ENCODE measurements at regions not wholly inside any gene's neighbourhood (a gene's known extent, or its start where the extent isn't known, plus 50 kb on each side); places are given as distances from the start of the nearest gene placed in this dataset.
"Not testable (repeated sequence)": the region's sequence is repeated elsewhere in the genome, so short reads cannot be mapped to it uniquely, and the experiment has no call there.

DNA sequence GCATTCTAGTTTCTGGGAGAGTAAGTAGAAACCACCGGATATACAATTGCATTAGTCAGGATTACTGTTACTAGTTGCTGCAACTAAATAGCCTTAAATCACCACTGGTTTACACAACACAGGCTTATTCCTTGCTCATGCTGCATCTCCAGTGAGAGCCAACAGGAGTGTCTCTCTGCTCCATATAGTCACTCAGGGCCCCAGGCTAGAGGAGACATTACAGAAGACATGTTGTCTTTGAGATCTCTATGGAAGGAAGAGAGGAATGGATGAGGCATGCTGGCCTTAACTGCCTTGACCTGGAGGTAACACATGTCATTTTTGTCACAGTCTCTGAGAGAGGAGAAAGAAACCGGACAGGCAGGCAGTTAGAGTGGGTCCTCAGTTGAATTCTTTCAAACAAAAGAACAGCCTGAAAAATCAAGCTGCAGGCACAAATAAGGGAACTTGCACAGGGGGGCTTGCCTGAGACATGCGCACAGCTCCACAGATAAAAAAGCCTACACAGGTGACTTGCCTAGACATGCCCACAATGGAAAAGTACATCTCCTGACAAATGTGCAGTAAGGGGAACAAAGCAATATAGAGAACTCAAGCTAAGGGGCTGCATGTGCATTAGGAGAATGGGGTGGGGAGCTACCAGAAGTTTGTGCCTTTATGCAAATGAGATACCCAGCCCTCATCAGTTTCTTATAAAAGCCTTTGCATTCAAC lies 348.0 kb downstream of the TYW1 start:
- peaks cover 56% of the 10 kb centered on the region for H3K36me3 Mint-ChIP-seq
- no peaks in the 10 kb centered on the region for H3K27me3 Mint-ChIP-seq
- H3K4me3 Mint-ChIP-seq, result no peak overlapping the region
- no peaks in the 10 kb centered on the region for H3K4me1 Mint-ChIP-seq
- no peak overlapping the region for H3K27ac Mint-ChIP-seq
- ATAC-seq, result no peak
- H3K9me3 Mint-ChIP-seq, result no peaks in the 10 kb centered on the region

DNA sequence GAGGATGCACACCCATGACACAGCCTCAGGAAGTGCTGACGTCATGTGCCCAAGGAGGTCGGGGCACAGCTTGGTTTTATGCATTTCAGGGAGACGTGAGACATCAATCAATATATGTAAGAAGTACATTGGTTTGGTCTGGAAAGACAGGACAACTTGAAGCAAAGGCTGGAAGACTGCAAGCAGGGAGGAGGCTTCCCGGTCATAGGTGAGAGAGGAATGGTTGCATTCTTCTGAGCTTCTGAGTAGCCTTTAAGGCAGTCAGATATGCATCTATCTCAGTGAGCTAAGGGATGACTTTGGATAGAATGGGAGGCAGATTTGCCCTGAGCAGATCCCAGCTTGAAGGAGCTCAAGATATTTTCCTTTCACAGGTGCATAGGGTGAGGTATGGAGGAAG lies 349.5 kb downstream of the TYW1 start:
- H3K27ac Mint-ChIP-seq, result no peak overlapping the region
- H3K9me3 Mint-ChIP-seq, result no peaks in the 10 kb centered on the region
- no peaks in the 10 kb centered on the region for H3K4me1 Mint-ChIP-seq
- ATAC-seq, result no peak
- H3K36me3 Mint-ChIP-seq, result peaks cover 55% of the 10 kb centered on the region
- no peak overlapping the region for H3K4me3 Mint-ChIP-seq
- H3K27me3 Mint-ChIP-seq, result no peaks in the 10 kb centered on the region

DNA sequence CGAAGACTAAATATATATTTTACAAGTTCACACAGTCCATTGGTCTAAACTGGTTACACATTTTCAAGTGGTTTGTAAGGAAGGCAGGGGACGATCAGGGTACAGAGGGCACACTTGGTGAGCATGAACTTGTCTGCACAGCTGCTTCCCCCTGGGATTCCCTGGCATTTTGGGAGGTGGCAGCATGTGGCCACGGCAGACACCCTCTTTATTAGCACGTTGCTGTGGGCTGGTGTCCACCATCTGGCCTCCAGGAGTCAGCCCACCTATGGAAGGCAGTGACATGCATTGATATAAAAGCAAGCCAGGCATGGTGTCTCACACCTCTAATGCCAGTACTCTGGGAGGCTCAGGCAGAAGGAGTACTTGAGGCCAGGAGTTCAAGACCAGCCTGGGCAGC lies 350.2 kb downstream of the TYW1 start:
- no peak overlapping the region for H3K27ac Mint-ChIP-seq

DNA sequence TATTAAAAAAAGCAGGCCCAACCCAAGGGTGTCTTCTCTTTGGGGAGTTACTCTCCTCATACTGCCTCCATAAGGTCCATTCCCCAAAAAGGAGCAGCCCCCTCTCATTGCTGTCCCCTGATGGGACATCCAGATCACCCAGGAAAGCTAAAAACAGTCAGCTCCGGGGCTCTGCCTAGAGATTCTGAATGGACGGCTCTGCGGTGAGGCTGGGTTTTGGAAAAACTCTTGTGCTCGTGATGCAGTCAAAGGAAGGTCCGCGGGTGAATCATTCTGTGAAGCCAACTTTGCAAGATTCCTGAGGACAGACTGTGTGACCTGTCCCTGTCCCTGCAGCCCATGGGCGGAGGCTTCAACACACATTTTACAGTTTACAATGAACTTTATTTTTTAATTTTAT lies 351.5 kb downstream of the TYW1 start:
- peaks cover 41% of the 10 kb centered on the region for H3K36me3 Mint-ChIP-seq
- no peaks in the 10 kb centered on the region for H3K9me3 Mint-ChIP-seq
- no peak overlapping the region for H3K27ac Mint-ChIP-seq
- H3K27me3 Mint-ChIP-seq, result no peaks in the 10 kb centered on the region
- H3K4me1 Mint-ChIP-seq, result no peaks in the 10 kb centered on the region
- ATAC-seq, result no peak
- H3K4me3 Mint-ChIP-seq, result no peak overlapping the region

More for the DNA sequence above, 350.2 kb downstream of the TYW1 start:
- no peaks in the 10 kb centered on the region for H3K9me3 Mint-ChIP-seq
- no peaks in the 10 kb centered on the region for H3K4me1 Mint-ChIP-seq
- ATAC-seq, result no peak
- no peaks in the 10 kb centered on the region for H3K27me3 Mint-ChIP-seq
- H3K4me3 Mint-ChIP-seq, result no peak overlapping the region
- H3K36me3 Mint-ChIP-seq, result peaks cover 52% of the 10 kb centered on the region

DNA sequence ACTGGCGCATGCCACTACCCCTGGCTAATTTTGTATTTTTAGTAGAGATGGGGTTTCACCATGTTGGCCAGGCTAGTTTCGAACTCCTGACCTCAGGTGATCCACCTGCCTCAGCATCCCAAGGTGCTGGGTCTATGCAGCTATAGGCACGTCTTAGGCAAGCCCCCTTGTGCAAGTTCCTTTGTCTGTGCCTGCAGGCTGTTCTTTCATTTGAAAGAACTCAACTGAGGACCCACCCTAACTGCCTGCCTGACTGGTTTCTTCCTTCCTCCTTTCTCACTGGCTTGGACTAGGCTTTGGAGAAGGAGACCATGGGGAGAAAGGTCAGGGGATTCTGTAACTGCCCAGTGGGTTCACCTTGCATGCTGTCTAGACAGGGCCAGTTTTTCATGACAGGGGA lies 361.0 kb downstream of the TYW1 start:
- ATAC-seq, H3K27me3 Mint-ChIP-seq, H3K4me1 Mint-ChIP-seq, H3K27ac Mint-ChIP-seq, H3K9me3 Mint-ChIP-seq, H3K4me3 Mint-ChIP-seq: not testable (repeated sequence)
- peaks cover 21% of the 10 kb centered on the region for H3K36me3 Mint-ChIP-seq

DNA sequence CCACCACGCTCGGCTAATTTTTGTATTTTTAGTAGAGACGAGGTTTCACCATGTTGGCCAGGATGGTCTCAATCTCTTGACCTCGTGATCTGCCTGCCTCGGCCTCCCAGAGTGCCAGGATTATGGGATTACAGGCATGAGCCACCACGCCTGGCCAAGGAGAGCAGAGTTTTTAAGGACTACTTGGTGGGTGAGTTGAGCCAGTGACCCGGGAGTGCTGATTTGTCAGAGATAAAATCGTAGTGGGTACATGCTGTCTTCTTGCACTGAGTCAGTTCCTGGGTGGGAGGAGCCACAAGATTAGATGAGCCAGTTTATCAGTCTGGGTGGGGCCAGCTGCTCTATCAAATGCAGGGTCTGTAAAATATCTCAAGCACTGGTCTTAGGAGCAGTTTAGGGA lies 361.7 kb downstream of the TYW1 start:
- H3K4me3 Mint-ChIP-seq, H3K4me1 Mint-ChIP-seq, H3K9me3 Mint-ChIP-seq, H3K27me3 Mint-ChIP-seq, ATAC-seq, H3K27ac Mint-ChIP-seq: not testable (repeated sequence)
- peaks cover 27% of the 10 kb centered on the region for H3K36me3 Mint-ChIP-seq

DNA sequence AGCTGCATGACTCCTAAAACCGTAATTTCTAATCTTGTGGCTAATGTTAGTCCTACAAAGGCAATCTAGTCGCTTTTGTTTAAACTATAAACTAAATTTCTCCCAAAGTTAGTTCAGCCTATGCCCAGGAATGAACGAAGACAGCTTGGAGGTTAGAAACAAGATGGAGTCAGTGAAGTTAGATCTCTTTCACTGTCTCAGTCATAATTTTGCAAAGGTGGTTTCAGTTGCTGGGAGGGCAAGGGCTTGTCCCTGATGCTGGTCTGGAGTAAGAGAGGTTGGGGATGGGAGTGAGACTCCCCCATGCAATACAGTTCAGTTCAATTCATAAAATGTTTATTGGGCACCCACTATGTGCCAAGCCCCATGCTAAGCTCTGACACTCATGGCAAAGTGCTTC lies 362.1 kb downstream of the TYW1 start:
- H3K9me3 Mint-ChIP-seq, ATAC-seq, H3K27me3 Mint-ChIP-seq, H3K4me3 Mint-ChIP-seq, H3K27ac Mint-ChIP-seq, H3K4me1 Mint-ChIP-seq: not testable (repeated sequence)
- peaks cover 31% of the 10 kb centered on the region for H3K36me3 Mint-ChIP-seq

DNA sequence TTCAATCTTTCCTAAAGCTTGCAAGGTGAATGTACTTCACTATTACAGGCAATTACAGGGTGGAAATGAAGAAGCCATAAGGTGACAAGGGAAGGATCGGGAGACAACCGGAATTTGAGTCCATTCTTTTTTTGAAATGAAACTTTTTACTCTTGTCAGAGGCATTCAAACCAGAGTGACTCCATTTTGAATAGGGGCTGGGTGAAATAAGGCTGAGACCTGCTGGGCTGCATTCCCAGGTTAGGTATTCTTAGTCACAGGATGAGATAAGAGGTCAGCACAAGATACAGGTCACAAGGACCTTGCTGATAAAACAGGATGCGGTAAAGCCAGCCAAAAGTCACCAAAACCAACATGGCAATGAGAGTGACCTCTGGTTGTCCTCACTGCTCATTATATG lies 363.3 kb downstream of the TYW1 start:
- Mint-ChIP-seq H3K4me3 (no peak overlapping the region), H3K27me3 (no peaks in the 10 kb centered on the region), H3K36me3 (peaks cover 33% of the 10 kb centered on the region), H3K9me3 (peaks cover 5% of the 10 kb centered on the region), H3K4me1 (no peaks in the 10 kb centered on the region), H3K27ac (no peak overlapping the region)
- no peak for ATAC-seq

DNA sequence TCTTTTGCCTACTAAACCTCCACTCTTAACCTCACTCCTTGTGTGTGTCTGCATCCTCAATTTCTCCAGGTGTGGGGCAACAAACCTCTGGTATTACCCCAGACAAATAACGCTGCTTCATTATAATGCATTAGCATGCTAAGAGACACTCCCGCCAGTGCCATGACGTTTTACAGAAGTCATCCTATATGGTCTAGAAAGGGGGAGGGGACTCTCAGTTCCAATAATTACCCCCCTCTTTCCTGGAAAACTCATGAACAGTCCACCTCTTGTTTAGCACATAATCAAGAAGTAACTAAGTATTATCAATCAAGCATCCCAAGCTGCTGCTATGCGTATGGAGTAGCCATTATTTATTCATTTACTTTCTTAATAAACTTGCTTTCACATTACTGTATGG lies 364.5 kb downstream of the TYW1 start:
- no peak overlapping the region for H3K27ac Mint-ChIP-seq
- no peak for ATAC-seq
- no peak overlapping the region for H3K4me3 Mint-ChIP-seq
- peaks cover 5% of the 10 kb centered on the region for H3K9me3 Mint-ChIP-seq
- H3K36me3 Mint-ChIP-seq, result peaks cover 28% of the 10 kb centered on the region
- no peaks in the 10 kb centered on the region for H3K27me3 Mint-ChIP-seq
- no peaks in the 10 kb centered on the region for H3K4me1 Mint-ChIP-seq

DNA sequence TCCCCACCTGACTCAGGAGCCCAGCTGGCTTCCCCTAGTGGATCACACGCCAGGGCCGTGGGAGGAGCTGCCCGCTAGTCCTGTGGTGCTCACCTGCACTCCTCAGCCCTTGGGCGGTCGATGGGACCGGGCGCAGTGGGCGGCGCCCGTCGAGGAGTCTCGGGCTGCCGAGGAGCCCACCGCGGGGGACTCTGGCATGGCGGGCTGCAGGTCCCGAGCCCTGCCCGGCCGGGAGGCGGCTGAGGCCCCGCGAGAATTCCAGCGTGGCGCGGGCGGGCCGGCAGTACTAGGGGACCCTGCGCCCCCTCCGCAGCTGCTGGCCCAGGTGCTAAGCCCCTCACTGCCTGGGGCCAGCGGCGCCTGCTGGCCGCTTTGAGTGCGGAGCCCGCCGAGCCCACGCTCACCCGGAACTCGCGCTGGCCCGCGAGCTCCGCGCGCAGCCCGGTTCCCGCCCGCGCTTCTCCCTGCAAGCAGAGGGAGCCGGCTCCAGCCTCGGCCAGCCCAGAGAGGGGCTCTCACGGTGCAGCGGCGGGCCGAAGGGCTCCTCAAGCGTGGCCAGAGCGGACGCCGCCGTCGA lies 367.9 kb downstream of the TYW1 start:
- Mint-ChIP-seq H3K4me3 (no peak overlapping the region), H3K9me3 (peaks cover 6% of the 10 kb centered on the region), H3K4me1 (no peaks in the 10 kb centered on the region), H3K27me3 (peaks cover 8% of the 10 kb centered on the region), H3K27ac (no peak overlapping the region), H3K36me3 (peaks cover 11% of the 10 kb centered on the region)
- no peak for ATAC-seq

DNA sequence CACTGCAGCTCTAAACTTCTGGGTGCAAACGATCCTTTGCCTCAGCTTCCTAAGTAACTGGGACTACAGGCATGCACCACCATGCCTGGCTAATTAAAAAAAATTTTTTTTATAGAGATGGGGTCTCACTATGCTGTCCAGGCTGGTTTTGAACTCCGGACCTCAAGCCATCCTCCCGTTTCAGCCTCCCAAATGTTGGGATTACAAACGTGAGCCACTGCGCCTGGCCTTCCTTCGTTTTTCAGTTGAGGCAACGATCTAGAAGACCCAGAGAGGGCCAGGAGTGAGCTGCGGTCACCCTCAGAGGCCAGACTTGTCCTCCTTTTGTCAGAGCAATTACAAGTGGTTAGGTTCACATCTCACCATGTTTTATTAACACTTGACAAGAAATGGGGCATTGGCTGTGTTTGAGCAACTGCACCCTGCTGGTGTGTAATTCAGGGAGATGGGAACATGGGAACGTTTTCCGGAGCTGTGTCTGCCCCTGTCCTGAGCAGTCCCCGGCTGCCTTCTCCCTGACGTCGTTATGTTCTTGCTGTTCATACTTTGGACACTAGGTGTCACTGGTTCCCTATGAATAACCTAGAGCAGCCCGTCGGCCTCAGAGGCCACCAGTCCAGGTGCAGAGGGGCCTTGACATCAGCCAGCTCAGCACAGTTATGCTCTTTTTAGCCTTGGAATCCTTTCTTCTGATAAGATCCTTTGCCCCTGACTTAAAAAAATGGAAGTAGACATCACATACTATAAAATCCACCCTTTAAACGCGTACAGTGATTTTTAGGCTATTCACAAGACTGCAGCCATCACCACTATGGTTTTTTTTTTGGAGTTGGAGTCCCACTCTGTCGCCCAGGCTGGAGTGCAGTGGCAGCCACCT lies 375.0 kb downstream of the TYW1 start:
- H3K27ac Mint-ChIP-seq, result no peak overlapping the region
- no peak overlapping the region for H3K4me3 Mint-ChIP-seq
- peaks cover 12% of the 10 kb centered on the region for H3K9me3 Mint-ChIP-seq
- H3K36me3 Mint-ChIP-seq, result peaks cover 6% of the 10 kb centered on the region
- no peaks in the 10 kb centered on the region for H3K4me1 Mint-ChIP-seq
- peaks cover 34% of the 10 kb centered on the region for H3K27me3 Mint-ChIP-seq
- ATAC-seq, result peak; percentile 81

DNA sequence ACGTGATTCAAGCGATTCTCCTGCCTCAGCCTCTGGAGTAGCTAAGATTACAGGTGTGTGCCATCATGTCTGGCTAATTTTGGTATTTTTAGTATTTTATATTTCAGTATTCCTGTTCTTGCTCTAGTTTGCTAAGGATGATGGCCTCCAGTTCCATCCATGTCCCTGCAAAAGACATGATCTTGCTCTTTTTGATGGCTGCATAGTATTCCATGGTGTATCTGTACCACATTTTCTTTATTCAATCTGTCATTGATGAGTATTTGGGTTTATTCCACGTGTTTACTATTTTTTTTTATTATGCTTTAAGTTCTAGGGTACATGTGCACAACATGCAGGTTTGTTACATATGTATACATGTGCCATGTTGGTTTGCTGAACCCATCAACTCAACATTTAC lies 376.8 kb downstream of the TYW1 start:
- H3K4me1 Mint-ChIP-seq, ATAC-seq, H3K4me3 Mint-ChIP-seq, H3K9me3 Mint-ChIP-seq, H3K36me3 Mint-ChIP-seq, H3K27ac Mint-ChIP-seq: not testable (repeated sequence)
- H3K27me3 Mint-ChIP-seq, result peaks cover 34% of the 10 kb centered on the region

DNA sequence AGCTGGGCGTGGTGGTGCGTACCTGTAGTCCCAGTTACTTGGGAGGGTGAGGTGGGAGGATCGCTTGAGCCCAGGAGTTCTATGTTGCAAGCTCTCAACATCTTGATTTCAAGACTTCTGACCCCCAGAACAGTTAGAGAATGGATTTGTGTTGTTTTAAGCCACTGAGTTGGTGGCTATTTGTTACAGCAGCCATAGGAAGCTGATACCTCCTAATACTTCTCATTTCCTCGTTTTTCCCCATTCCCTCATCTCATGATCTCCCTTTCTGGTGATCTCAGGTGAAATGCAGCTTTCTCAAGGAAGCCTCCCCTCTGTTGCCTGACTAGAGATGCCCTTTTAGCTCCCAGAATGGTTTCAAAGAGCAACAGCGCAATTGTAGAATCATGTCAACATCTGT lies 378.8 kb downstream of the TYW1 start:
- Mint-ChIP-seq H3K9me3 (peaks cover 6% of the 10 kb centered on the region), H3K4me3 (no peak overlapping the region), H3K27me3 (peaks cover 19% of the 10 kb centered on the region), H3K4me1 (no peaks in the 10 kb centered on the region), H3K27ac (no peak overlapping the region), H3K36me3 (peaks cover 6% of the 10 kb centered on the region)
- ATAC-seq, result no peak

DNA sequence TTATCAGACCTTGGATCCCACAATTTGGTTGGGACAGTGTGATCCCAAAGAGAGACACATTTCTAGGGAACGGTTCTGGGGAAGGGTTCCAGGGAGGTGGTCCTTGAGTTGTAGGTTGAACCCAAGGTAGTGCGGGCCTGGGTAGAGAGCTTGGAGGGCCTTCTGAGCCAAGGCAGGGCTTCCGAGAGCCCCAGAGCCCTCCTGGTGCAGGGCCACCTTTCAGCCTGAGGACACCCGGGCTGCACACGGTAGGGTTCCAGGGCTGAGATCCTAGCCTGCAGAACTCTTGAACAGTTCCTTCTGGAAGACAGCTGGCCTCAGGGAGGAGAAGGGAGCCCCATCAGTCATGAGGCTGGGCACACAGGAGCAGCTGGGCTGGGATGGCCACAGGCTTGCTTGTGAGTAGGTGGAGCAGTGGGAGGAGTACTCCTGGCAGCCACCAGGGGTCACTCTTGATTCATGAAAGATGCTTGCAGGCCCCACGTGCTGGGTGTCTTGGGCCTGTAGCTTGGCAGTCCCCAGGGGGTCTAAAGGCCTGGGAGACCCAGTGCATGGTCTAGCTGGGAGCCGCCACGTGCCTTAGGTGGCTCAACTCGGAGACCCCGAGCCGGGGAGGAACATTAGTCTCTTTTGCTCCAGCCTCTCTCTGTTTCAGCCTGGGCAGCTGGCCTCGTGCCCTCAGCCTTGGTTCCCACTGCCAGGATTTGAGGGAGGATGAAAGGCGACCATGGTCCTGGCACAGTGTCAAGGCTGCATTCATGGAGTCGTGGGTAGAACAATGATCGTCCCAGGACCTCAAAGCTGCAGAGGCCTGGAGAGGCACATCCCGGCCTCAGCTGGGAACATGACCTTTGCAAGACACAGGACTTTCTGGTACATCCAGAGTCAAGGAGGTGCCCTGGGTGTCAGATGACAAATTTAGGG lies 381.6 kb downstream of the TYW1 start:
- H3K4me3 Mint-ChIP-seq, result no peak overlapping the region
- H3K4me1 Mint-ChIP-seq, result no peaks in the 10 kb centered on the region
- peaks cover 19% of the 10 kb centered on the region for H3K27me3 Mint-ChIP-seq
- H3K27ac Mint-ChIP-seq, result no peak overlapping the region
- H3K9me3 Mint-ChIP-seq, result peaks cover 6% of the 10 kb centered on the region
- peak; percentile 78 for ATAC-seq
- peaks cover 6% of the 10 kb centered on the region for H3K36me3 Mint-ChIP-seq

DNA sequence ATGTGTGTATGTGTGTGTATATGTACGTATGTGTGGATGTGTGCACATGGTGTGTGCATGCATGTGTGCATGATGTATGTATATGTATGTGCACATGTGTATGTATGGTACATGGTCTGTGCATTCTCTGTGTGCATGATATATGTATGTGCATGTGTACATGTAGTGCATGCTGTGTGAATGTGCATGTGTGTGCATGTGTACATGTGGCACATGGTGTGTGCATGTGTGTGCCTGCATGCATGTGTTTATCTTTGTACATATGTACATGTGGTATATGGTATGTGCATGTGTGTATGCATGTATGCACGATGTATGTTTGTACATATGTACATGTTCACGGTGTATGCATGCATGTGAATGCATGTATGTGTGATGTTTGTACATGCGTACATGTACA lies 383.7 kb downstream of the TYW1 start:
- Mint-ChIP-seq H3K27ac (no peak overlapping the region), H3K4me3 (no peak overlapping the region), H3K4me1 (no peaks in the 10 kb centered on the region), H3K27me3 (peaks cover 9% of the 10 kb centered on the region), H3K9me3 (no peaks in the 10 kb centered on the region), H3K36me3 (no peaks in the 10 kb centered on the region)
- ATAC-seq, result no peak

Data from stimulated activated memory B cell treated with anti-CD40 and anti-IgM and Interleukin-4, amounts not matched to agents 10 μg/mL and 1 μg/mL and 100 μg/mL, for 72 hours (primary cell).